Retinal pigment epithelial cell (primary cell): ENCODE measurements at regions not wholly inside any gene's neighbourhood (a gene's known extent, or its start where the extent isn't known, plus 50 kb on each side); places are given as distances from the start of the nearest gene placed in this dataset.

Experiments
- DNase-seq: peaks from one replicate; pipeline ENCODE4 v3.0.0-alpha.2; 2010; ENCODE audit warnings: low read depth
- H3K4me3 ChIP-seq: 2 replicates; pipeline ENCODE4 v1.5.1; 2011; ENCODE audit warnings: mild to moderate bottlenecking, low read length, control low read depth, moderate library complexity
- TF ChIP-seq, protein P1 (sequence below): conservative IDR thresholded peaks from 2 replicates; pipeline ENCODE4 v1.5.1; 2011; ENCODE audit warnings: low read depth, low read length, control low read depth, inconsistent platforms

- TF ChIP-seq, protein P1, sequence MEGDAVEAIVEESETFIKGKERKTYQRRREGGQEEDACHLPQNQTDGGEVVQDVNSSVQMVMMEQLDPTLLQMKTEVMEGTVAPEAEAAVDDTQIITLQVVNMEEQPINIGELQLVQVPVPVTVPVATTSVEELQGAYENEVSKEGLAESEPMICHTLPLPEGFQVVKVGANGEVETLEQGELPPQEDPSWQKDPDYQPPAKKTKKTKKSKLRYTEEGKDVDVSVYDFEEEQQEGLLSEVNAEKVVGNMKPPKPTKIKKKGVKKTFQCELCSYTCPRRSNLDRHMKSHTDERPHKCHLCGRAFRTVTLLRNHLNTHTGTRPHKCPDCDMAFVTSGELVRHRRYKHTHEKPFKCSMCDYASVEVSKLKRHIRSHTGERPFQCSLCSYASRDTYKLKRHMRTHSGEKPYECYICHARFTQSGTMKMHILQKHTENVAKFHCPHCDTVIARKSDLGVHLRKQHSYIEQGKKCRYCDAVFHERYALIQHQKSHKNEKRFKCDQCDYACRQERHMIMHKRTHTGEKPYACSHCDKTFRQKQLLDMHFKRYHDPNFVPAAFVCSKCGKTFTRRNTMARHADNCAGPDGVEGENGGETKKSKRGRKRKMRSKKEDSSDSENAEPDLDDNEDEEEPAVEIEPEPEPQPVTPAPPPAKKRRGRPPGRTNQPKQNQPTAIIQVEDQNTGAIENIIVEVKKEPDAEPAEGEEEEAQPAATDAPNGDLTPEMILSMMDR = no peak
- no peak for DNase-seq
- H3K4me3 ChIP-seq = no peak overlapping the region
These were observed 119.7 kb upstream of the PCSK2 start for GRCh38 chr20:17107127-17107526.

- no peak for DNase-seq
- no peak overlapping the region for H3K4me3 ChIP-seq
- TF ChIP-seq, protein P1 = no peak
These were observed 117.9 kb upstream of the PCSK2 start for GRCh38 chr20:17108896-17109295.

GRCh38 chr20:17109307-17109706, 117.5 kb upstream of the PCSK2 start:
- TF ChIP-seq, protein P1 = no peak

DNA sequence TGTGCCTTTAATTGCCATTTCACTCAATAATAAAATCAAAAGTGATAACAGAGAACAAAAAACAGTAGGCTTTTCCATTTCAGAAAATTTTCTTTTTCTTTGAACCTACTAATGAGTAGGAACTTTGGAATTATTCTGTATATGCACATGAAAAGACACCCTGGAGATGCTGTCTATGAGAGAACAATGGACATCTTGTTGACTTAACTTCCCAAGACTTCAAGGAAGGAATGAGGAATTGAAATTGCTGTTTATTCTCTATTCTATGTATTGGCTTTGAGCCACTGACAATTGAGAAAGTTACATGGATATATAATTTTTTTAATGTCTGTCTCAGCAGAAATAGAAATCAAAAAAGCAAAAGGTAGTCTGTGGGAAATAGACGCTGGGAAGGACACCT, 98.6 kb upstream of the PCSK2 start:
- TF ChIP-seq, protein P1 = no peak
- H3K4me3 ChIP-seq = no peak overlapping the region
- DNase-seq = no peak

More at GRCh38 chr20:17109307-17109706, 117.5 kb upstream of the PCSK2 start:
- H3K4me3 ChIP-seq = no peak overlapping the region
- DNase-seq = no peak

- no peak for DNase-seq
- TF ChIP-seq, protein P1 = no peak
- H3K4me3 ChIP-seq = no peak overlapping the region
These were observed 97.8 kb upstream of the PCSK2 start for GRCh38 chr20:17129089-17129488.

DNA sequence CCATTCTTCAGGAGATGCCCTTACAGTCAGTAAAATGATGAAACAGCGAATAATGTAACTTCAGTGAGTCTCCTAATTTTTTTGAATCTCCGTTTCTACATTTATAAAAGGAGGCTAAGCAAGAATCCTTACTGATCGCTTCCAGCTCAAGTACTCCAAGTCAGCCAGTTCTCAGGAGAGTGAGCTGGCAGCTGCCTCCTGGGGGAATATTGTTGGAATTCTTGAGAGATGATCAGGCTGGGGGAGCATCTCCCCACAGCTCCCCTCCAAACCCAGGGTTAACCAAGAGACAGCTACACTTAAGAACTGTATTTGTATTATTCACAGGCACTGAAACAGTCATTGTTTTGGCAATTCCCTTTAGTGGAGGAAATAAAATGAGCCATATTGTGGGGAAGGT, 89.1 kb upstream of the PCSK2 start:
- DNase-seq = no peak
- TF ChIP-seq, protein P1 = no peak
- no peak overlapping the region for H3K4me3 ChIP-seq

DNA sequence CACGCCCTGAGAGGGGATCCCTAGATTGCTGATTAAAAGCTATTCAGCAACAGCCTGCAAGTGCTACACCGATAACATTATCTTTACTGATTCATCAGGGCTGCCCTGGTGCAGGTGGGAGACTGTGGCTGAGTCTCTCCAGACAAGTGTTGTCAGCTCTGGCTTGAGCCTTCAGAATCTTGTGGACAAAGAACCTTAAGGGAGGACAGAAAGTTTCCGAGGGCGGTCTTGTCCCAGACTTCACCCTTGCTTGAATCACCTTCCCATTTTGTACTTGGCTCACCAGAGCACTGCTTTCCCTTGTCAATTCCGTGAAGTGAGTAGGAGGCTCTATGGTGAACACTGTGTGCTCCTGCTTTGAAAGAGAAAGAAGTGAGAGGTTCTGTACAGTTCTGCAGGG, 88.6 kb upstream of the PCSK2 start:
- no peak overlapping the region for H3K4me3 ChIP-seq
- no peak for DNase-seq
- TF ChIP-seq, protein P1 = no peak
